GM18951 (cell line): ENCODE measurements at regions not wholly inside any gene's neighbourhood (a gene's known extent, or its start where the extent isn't known, plus 50 kb on each side); places are given as distances from the start of the nearest gene placed in this dataset.

ENCODE experiments used
- POLR2A ChIP-seq: IDR thresholded peaks from 4 replicates; pipeline ENCODE4 v1.6.1; 2011; ENCODE audit warnings: mild to moderate bottlenecking; ENCODE audit not compliant: insufficient read length, insufficient read depth; ENCODE audit errors: extremely low read depth
- in situ Hi-C: fragments of 300-500 bp; cut with MboI; formaldehyde crosslinking; loops from one replicate; pipeline ENCODE4 v1.12.0; 2022; ENCODE audit warnings: low sequenced_read_pairs, mixed read lengths, inconsistent platforms; ENCODE audit not compliant: unreplicated experiment

DNA sequence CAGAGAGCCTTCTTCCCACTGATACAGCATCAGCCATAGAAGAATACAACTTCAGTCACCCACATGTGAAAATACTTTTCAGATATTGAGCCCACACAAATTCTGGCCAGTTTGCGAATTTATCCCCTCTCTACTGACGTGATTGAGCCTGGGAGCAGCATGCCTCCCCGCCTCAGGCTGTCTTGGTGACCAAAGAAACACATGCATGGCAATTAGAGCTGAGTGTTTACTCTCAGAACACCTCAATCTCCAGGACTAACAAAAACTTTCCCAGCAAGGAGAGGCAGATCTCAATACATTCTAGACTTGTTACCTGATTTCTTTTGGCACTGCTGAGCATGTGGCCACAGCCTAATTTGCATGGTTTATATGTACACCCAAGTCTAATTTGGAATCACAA is 122.5 kb downstream of the TMEM26 start:
- in situ Hi-C loops = no loop called here
- no peak for TF ChIP-seq POLR2A

DNA sequence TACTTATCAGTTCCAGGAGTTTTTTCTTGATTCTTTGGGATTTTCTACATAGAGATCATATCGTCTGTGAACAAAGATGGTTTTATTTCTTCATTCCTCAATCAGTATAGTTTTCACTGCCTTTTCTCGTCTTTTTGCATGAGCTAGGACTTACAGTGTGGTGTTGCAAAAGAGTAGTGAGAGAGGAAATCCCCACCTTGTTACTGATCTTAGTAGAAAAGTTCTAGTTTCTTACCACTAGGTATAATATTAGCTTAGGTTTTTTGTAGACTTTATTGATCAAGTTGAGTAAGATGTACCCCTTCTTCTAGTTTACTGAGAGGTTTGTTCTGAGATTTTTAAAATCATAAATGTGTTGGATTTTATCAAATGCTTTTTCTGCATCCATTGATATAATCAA is 123.3 kb downstream of the TMEM26 start:
- TF ChIP-seq POLR2A = no peak
- in situ Hi-C loops = no loop called here

DNA sequence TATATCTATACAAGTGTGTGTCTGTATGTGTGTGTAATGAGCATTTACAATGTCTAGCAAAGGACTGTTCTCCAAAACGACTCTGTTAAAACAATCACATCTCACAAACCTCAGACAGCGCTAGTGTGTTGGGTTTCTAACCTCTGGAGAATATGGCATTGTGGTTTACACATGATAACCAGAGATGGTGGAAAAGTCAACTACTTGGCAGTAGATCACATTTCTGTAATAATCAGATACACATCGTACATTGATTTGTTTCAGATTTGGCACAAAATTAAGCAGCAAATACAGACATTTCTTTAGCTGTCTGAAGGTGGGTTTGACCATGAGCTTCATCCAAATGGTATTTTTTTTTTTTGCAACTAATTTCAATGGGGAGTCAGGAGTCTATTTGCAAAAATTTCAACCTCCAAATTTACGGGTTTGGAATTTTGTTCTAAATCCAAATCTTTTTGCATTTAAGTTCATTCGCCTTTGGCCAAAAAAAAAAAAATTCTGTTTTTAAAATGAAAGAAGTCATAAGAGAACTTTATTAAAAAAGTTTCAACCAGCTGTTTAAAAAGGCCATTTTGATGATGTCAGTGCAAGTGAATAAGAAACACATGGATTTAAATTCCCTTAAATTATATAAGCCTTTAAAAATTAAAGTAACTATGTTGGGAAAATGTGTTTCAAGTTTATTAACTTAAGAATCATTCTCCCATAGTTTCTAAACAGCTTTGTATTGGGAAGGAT is 127.8 kb downstream of the TMEM26 start:
- in situ Hi-C loops = no loop called here
- TF ChIP-seq POLR2A = no peak

GRCh38 chr10:61323726-61324125 is 129.5 kb downstream of the TMEM26 start:
- no peak for TF ChIP-seq POLR2A
- in situ Hi-C loops = no loop called here

DNA sequence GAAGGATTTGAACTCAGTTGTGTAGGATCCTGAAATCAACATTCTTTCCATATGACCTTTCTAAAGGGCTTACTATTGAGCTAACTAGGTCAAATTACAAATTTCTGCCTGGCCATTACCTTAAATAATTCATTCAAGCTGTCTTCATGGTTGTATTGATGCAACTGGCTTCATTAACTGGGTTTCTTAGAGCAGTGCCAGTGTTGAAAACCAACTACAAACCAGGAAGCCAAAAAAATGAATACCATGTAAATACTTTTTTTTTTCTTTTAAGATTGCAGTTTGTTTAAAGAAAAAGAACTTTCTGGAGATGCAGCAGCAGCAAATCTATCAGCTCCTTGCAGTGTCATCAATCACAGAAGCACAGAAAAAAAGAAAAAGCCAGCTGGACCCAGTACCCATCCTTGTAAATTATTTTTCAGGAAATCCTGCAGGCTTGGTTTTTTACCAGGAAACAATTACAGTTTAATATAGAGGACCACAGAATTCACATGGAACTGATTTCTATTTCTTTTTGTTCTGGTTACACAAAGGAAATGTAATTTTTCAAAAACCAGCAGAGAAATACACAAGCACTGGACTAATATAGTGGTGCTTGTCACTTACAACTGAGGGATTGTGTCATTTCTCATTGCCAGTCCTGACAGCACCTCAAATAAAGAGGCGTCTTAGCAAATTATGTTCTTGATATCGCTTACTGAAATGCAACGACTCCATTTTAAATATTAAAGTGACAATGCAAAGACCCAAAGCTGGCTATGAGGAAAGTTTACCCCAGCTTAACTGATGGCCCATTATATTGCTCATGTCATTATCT is 131.9 kb downstream of the TMEM26 start:
- TF ChIP-seq POLR2A = no peak
- in situ Hi-C loops = no loop called here

GRCh38 chr10:61320257-61320587 is 133.0 kb downstream of the TMEM26 start:
- in situ Hi-C loops = no loop called here
- TF ChIP-seq POLR2A = no peak

DNA sequence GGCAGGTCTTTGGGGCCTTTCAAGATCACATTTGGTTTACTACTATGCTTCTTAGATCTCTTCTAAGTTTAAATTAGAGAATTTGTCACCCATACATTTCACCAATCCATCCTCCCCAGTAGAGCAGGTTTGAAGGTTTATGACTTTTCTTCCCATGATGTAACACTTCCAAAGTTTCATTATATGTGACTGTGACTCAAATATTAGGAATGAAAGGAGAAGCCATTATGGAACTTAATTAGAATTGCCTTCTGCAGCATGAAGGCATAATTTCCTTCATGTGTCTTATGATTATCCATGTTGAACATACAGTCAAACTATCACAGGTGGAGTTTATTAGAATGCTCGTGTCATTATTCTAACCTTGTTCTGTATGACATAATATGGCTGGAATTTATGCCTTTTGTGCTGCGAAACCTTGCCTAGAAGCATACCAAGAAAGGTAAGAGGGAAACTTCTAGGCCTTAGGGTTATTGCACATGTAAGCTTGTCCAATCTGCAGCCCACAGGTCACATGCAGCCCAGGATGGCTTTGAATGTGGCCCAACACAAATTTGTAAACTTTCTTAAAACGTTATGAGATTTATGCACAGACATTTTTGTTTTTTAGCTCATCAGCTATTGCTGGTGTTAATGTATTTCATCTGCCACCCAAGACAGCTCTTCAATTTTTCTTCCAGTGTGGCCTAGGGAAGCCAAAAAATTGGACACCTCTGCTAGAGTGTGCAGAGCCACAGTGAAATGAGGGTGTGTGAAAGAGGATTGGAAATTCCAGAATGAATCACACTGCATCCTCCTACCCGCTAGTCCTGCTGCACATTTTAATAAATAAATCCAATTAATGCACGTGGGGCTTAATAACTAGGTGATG is 133.6 kb downstream of the TMEM26 start:
- TF ChIP-seq POLR2A = no peak

DNA sequence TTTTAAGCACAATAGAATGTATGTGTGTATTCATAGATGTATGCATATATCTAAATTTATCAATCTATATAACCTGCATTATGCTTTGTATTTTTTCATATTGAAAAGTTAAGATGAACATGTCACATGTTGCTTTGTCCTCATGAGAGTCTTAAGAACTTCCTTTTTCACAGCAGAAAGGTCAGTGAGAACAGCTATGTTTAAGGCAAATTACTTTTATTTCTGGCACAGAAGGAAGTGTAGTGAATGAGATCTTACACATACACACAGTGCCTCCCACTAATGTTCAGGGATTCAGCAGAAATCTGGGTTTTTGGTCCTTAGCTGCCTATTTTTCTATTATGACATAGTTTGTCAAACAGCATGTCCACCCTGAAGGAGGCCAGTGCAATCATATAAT is 134.8 kb downstream of the TMEM26 start:
- in situ Hi-C loops = no loop called here

More for the DNA sequence above, 133.6 kb downstream of the TMEM26 start:
- in situ Hi-C loops = no loop called here

GRCh38 chr10:61317706-61318105 is 135.5 kb downstream of the TMEM26 start:
- TF ChIP-seq POLR2A = no peak
- in situ Hi-C loops = no loop called here

More for the DNA sequence above, 134.8 kb downstream of the TMEM26 start:
- no peak for TF ChIP-seq POLR2A

- in situ Hi-C loops = no loop called here
- no peak for TF ChIP-seq POLR2A
Observed at GRCh38 chr10:61316676-61317265, 136.4 kb downstream of the TMEM26 start.

DNA sequence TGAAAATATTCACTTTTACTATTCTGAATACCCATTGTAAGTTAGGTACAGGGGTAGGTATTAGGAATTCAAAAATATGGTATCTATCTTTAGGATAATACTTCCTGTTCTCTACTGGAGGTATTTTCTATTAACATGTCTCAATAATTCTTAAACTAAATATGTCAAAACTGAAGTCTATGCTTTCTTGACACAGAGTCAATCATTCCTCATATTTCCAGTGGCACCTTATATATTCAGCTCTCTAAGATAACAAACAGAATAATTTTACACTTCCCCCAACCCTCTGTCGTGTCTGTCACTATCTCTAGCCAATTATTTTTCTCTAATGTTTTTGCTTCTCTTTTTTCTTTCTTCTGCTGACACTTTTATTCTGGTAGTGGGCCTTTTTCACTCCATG is 138.9 kb downstream of the TMEM26 start:
- TF ChIP-seq POLR2A = no peak
- in situ Hi-C loops = no loop called here

DNA sequence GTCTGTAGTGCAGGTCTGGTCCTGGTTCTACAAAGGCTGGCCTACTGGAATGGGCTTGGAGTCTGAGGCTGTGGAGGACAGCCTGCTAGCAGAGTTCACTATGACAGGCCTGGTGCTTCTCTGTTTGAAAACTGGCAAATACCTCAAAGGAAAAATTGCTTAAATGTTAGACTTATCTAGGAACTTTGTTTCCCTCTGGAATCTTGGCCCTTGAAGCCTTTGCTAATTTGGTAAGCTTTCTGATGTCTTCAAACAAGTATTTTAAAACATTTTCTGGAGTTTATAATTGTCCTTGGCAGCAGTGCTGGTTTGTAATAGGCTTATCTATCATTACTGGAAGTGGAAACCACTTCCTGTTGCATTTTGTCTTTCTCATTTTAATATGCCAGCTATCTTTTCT is 139.7 kb downstream of the TMEM26 start:
- TF ChIP-seq POLR2A = no peak
- in situ Hi-C loops = no loop called here

DNA sequence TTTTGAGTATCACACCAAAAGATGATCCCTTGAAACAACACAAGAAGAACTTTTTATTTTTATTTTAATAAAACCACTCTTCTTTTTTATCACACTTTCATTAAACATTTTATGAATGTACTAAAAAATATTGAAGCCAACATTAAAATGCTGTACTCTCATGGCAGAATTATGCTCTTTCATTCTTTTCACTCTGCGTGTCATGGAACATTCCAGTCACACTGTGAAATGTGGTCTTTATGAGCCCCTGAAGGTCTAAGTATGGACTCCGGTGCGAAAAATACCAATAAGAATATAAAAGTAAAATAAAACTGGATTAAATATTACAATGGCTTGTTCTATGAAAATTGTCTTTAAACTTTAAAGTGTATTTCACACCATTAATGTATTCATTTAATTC is 148.4 kb downstream of the TMEM26 start:
- TF ChIP-seq POLR2A = no peak
- in situ Hi-C loops = no loop called here

DNA sequence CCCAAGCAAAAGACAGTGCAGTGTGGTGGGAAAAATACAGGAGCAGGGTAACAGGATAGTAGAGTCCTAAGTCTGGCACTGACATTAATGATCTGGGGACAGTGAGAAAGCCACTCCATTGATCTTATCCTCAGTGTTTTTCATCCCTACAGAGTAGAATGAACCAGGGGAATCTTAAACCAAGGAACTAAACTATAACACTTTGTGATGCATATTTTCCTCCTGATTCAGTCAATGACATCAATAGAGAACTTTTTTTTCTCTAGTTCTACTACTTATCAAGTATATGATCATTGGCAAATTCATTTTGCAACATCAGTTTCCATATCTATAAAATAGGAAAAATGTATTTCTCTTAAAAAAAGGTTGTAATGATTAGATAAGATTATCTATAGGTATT is 151.1 kb downstream of the TMEM26 start:
- no peak for TF ChIP-seq POLR2A
- in situ Hi-C loops = no loop called here
